ENCODE measurements at regions not wholly inside any gene's neighbourhood (a gene's known extent, or its start where the extent isn't known, plus 50 kb on each side); places are given as distances from the start of the nearest gene placed in this dataset.

- DNase-seq, result no peak
These were observed 72.0 kb downstream of the ALX1 start for GRCh38 chr12:85352016-85352415.

DNA sequence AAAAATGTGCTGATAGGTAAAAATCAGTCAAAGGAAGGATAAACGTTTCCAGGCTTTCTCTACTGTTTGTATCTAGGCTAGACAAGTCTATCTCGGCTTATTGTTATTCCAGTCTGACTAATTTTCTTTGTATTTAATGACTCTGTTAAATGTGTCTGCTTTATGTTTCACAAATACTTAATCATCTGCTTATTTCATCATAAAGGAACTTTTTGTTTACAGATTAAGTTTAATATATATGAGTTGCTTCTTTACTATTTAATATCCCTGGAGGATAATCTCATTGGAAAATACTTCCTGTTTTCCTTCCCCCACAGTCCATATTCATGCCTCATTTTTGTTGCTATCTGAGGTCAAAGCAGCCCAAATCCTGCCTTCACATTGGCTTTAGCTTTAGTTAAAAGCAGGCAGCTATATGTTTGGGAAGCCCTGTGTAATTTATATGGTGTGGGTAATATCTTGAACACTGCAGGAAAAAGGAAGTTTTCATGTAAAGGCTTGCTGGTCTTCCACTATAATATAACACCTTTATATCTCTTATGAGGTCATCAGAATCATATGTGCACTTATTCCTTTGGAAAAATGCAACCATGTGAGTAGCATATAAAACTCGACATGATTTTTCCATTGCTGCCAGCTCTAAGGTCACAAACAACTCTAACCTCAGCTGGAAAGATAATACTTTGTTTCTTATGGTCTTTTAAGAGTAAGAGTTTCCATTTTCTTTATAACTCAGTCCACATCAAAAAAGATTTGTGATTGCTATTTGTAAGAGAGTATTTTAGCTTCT lies 76.8 kb downstream of the ALX1 start:
- no peak for DNase-seq

GRCh38 chr12:85357609-85358008 lies 77.6 kb downstream of the ALX1 start:
- no peak for DNase-seq

DNA sequence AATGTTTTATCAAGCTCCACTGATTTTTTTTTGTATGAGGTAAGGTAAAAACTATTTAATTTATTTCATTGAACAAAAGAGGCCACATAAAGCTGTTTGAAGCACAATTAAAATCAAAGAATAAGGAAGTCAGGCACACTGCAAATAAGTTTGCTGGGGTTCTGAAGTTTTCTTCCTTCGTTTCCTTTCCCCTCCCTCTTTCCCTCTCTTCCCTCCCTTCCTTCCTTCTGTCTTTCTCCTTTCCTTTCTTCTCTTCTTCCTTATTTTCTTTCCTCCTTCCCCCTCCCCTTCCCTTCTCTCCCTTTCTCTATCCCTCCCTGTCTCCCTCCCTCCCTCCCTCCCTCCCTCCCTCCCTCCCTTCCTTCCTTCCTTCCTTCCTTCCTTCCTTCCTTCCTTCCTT lies 78.7 kb downstream of the ALX1 start:
- no peak for DNase-seq

- DNase-seq, result no peak
These were observed 83.6 kb downstream of the ALX1 start for GRCh38 chr12:85363382-85364190.

DNA sequence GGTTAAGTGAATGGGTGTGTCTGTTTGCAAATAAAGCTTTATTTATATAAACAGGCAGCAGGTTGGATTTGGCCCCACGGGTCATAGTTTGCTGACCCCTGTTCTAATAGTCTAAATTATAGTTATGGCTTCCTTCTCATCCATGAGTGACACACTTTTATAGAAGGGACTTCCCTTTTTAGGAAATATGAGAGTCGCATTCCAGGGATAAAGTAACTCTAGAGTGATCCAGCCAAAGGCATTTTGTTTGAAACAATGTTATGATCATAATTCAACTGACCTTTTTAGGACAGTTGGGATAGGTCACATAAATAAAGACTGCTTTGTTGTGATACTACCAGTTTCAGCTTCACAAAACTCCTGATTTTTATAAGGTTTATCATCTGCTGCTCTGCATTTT lies 87.9 kb downstream of the ALX1 start:
- no peak for DNase-seq

- no peak for DNase-seq
These were observed 89.5 kb downstream of the ALX1 start for GRCh38 chr12:85369365-85370154.

DNA sequence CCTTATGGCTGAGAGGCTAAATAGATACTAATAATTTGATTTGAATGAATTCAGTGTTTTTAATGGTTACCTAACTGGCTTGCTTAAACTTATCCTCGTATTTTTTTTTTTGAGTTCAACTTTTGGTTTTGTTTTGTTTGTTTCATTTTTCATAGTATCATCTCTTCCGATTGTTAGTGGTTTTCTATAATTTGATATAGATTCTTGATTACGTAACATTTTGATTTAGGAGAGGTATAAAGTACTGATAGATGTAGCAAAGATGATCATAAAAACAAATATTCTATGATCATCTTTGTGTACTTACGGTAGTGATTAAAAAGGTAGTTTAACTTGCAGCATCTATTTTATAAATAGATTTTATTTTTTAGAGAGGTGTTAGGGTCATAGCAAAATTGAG lies 93.0 kb downstream of the ALX1 start:
- DNase-seq, result no peak

GRCh38 chr12:85374981-85375380 lies 95.0 kb downstream of the ALX1 start:
- no peak for DNase-seq

GRCh38 chr12:85385406-85385805 lies 105.4 kb downstream of the ALX1 start:
- DNase-seq, result no peak

- no peak for DNase-seq
These were observed 110.2 kb downstream of the ALX1 start for GRCh38 chr12:85390266-85390665.

GRCh38 chr12:85392508-85392907 lies 112.5 kb downstream of the ALX1 start:
- DNase-seq, result no peak

- no peak for DNase-seq
These were observed 113.6 kb downstream of the ALX1 start for GRCh38 chr12:85393606-85394005.

DNA sequence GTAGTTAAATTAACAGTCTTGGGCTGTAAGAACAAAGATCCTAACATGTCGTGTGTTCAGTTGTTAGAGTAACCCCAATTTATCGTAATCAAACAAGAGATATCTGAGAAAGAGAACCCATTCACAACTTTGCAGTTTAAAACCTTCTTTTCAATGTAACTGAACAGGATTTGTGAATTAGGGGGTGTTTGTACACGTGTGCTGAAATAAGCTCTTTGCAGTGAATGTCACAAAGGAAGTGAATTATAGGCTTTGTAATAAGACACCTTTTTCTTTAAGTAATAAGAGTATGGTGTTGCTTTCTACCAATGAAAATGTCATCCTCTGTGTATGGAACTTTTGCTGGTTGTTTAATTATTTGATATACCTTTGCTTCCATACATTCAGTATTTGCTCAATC lies 114.0 kb downstream of the ALX1 start:
- no peak for DNase-seq

DNA sequence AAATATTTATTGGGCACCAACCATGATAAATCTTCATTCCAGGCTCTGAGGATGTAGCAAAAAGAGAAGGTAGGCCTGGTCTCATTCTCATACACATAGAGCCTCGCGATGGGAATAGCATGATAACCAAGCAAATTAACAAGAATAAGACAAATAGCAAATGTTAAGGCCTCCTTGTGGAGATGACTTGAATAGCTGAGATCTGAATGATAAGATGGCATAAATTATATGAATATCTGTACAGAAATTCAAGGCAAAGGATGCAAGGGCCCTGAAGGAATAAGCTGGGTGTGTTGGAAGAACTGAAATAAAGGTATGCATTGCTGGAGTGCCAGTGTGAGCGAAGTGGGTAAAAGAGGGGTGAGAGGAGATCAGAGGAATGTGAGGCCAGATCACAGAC lies 114.8 kb downstream of the ALX1 start:
- DNase-seq, result no peak

GRCh38 chr12:85405262-85405661 lies 125.2 kb downstream of the ALX1 start:
- no peak for DNase-seq

- DNase-seq, result no peak
These were observed 125.9 kb downstream of the ALX1 start for GRCh38 chr12:85405781-85406522.

DNA sequence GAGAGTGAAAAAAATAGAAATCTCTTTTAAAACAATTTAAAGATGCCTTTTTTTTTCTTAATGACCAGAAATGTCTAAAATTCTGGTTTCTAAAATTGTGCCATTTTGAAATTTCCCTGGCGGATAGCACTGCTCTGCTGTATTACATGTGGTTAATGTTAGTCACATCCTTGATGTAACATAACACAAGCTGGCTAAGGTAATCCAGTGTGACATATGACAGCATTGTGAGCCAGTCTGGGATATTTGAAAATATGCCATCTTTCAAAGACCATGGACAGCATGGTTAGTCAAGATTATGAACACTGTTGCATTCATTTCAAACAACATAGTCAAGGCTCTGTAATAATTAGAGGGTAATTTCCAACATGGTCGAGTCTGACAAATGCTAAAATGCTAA lies 133.2 kb downstream of the ALX1 start:
- DNase-seq, result no peak

- DNase-seq, result no peak
These were observed 142.7 kb downstream of the ALX1 start for GRCh38 chr12:85422762-85423161.

DNA sequence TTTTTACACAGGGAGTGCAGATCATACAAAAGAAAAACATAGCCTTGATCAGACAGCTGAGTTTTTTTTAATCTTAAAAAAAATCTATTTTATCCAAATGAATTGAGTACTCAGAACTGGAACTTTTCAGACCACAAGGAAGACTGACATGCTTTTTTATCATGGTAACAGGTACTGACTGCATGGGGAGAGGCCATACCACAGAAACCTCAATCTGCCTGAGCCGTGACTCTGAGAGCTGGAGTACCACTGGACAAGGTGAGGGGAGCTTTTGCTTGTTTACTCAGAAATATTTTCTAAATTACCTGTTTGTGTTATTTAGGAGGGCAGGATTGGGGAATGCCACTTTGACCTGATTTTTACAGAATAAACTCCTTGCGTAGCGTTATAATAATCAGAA lies 143.9 kb downstream of the ALX1 start:
- DNase-seq, result no peak

DNA sequence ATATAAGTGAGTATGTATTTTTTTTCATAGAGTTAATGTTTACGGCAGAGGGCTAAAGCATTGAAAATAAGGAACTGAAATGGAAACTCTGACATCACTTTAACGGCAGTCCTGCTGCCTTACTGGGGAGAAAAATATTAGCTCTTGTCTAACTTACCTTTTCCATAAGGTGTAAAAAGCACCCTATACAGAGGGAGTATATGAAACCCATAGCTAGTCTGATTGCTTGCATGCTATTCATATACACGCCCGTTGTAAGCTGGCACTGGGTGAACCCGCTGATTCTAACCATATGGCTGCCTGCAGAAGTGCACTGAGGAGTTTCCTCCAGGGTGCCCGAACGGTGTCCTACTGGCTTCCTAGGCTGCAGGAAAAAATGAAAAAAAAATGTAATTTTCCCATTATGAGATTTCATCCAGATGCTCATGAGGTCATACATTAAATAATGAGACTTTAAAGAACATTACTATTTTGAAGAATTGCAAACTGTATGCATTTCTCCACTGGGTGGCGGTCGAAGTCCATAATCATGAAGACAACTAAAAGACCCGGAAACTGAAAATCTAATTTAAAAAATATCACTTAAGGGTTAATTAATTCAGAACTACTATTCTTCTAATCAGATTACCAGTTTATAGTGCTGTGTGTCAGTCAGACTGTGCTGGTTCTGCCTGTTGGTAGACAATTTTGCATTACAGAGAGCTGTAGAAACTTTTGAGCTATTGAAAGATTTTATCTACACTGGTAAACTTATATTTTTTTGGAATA lies 144.7 kb downstream of the ALX1 start:
- peak; percentile 18 for DNase-seq

DNA sequence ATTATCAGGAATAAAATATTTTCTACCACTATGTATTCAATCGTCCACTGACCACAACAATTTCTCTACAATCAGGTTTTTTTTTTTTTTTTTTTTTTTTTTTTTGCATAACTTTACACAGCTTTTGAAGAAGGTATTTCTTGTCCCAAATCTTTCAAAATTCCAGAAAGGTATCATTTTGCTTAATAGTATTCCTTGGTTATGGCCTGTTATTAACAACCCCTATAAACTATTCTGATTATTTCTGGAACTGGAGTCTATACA lies 145.3 kb downstream of the ALX1 start:
- DNase-seq, result no peak
